GDM1 (cell line): ENCODE measurements at regions not wholly inside any gene's neighbourhood (a gene's known extent, or its start where the extent isn't known, plus 50 kb on each side); places are given as distances from the start of the nearest gene placed in this dataset.

Experiments
- DNase-seq: peaks from one replicate; lab custom pipeline; 2025; lab: John Stamatoyannopoulos, UW

DNA sequence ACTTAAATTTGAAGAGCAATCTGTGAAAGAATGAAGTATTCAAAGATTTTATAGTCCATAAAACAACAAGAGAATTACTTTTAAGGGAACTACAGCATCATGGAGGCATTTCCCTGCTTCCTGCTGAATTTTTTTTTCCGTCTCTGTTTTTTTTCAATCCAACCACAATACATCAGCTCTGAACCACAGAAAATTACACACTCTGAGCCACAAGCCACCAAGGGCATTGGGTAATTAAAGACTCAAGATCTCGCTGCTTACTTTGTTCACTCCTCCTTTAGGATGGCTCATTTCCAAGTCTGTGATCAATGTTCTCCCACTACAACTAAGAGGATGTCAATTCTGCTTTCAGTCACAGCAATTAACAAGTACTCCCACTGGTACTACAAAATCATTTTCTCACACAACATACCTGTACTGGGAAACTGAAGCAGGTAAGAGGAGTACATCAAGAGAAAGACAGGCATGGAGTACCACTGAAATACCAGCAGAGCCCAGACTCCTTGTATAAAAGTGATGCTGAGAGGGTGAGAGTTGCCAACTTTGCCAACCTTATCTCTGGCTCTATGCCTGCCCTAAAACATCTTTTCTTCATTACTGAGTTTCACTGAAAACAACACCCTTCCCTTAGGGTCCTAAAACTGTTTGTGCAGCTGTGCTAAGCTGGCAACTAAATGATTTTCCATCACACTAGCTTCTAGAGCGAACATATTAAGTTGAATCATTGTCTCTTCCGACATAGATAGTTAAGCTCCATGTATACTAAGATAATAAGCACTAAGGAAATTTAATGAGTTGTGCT lies 105.8 kb upstream of the MAGEB18 start:
- no peak for DNase-seq

DNA sequence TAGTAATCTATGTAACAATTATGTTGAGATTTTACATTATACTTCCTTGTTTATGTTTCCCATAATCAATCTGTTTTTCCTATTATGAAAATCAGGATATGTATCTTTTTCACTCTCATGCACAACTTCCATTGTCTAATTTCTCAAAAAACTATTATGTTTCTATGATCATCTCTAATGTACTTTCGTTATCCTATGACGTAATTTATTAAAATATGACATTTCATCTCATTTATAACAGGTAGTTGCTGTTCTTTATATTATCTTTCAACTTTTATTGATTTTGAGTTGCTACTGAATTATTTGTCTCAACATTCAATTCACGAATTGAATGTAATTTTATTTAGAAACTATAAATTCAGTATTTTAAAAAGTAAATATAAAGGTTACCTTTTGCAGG lies 100.8 kb upstream of the MAGEB18 start:
- DNase-seq, result no peak

DNA sequence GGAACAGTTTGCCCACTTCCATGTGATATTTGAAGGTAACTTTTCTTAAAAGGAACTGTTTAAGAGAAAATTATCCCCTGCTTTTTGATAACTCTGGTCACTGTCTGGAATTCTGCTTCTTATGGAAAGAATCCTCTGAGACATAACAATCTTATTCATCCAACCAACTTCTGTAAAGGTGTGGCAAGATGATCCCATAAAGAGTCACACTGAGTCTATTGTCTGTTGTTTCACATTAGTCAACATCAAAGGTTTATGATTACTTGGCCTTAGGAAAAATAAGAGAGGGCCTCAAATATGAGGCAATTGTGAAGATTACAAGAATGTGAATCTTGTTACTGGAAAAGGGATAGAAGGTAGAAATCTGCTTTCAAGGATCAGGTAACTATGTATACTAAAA lies 88.0 kb upstream of the MAGEB18 start:
- DNase-seq, result no peak

DNA sequence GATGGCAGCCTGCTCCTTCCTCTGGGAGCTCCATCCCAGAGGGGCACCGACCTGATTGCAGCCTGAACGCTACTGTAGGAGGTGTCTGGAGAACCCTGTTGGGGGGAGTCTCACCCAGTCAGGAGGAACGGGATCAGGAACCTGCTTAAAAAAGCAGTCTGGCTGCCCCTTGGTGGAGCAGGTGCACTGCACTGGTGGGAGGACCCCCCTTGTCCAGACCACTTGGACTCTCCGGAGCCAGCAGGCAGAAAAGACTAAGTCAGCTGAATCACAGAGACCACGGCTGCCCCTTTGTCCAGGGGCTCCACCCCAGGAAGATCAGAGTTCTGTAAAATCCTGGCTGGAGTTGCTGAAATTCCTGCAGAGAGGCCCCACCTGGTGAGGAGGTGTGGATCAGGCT lies 67.3 kb upstream of the MAGEB18 start:
- no peak for DNase-seq

DNA sequence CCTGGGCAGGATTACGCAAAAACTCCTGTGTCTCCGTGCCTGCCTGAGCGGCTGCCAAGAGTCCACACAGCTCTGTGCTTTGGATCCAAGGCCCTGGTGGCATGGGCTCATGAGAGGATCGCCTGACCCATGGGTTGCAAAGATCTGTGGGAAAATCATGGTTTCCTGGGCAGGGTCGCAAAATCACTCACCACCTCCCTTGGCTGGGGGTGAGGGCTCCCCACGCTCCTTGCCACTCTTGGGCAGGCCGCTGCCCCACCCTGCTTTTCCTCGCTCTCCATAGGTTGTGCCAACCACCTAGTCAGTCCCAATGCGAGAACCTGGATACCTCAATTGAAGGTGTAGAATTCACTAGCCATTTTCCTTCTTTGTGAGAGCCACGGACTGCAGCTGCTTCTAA lies 66.5 kb upstream of the MAGEB18 start:
- DNase-seq, result no peak

DNA sequence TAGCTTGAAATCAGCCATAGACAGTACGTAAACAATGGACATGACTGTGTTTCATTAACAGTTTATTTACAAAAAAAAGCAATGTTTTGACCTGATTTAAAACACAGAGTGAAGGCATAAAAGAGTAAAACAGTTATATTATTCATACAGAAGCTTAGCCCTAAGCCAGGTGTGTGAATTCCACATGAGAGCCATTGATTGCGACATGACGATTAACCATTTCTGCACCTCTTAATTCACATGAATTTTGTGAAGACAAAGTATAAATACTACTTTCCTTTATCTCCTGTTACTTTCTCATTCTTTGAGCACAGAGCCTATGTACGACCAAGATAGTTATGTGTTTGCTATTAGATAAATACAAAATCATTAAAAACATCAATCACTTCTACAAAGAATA lies 55.0 kb upstream of the MAGEB18 start:
- no peak for DNase-seq
